ENCODE measurements at regions not wholly inside any gene's neighbourhood (a gene's known extent, or its start where the extent isn't known, plus 50 kb on each side); places are given as distances from the start of the nearest gene placed in this dataset.

DNA sequence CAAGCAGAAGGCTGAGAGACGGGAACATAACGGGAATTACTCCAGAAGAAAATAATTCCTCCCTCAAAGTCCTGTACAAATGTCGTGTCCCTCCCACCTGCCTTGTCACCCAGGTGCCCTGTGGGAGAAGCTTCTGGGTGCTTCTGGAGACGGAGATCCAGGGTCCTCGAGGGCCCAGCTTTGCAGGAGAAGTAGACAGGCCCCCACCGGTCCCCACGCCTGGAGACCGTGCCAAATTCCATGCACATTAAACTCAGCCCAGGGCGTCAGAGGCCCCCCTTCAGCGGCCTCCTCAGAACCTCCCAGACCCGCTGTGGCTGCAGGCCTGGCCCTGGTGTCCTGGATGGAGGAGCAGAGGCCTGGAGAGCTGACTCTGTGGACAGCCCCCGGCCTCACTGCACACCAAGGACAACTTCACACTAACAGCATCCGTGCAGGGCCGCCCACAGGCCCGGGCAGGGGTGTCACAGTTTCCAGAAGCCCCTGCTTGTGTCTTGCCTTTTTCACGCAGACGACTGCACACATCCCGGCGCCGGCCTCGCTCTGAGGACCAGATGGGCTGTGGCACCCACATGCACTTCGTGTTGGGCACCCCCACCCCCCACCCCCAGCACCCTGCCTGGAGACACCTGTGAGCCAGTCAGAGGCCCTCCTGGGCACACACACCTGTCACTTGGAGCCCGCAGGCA is 734.3 kb downstream of the BRD1 start:
- H3K4me3 ChIP-seq (ENCODE audit: low read depth in 1 of 5, low read length in 5 of 5), result no peak overlapping the region
- no peak overlapping the region for H3K27ac ChIP-seq (ENCODE audit: low read depth, low read length)
- H3K27me3 ChIP-seq (ENCODE audit: control insufficient read depth in 5 of 5, insufficient read depth in 4 of 5, low read length in 5 of 5), result peaks cover 15 to 40% (median 31%) of the 10 kb centered on the region in 5 donors
- H3K9me3 ChIP-seq (ENCODE audit: control insufficient read depth in 5 of 5, low read length in 5 of 5), result peaks cover 0 to 5% (median 0%) of the 10 kb centered on the region in 5 donors
- peaks cover 0 to 5% (median 0%) of the 10 kb centered on the region in 5 donors for H3K4me1 ChIP-seq (ENCODE audit: control insufficient read depth in 5 of 5, insufficient read depth in 5 of 5, low read length in 5 of 5)
- H3K36me3 ChIP-seq (ENCODE audit: control insufficient read depth in 5 of 5, insufficient read depth in 5 of 5, low read length in 5 of 5), result no peaks in the 10 kb centered on the region
- H3K9ac ChIP-seq (ENCODE audit: low read length in 5 of 5), result no peak overlapping the region

DNA sequence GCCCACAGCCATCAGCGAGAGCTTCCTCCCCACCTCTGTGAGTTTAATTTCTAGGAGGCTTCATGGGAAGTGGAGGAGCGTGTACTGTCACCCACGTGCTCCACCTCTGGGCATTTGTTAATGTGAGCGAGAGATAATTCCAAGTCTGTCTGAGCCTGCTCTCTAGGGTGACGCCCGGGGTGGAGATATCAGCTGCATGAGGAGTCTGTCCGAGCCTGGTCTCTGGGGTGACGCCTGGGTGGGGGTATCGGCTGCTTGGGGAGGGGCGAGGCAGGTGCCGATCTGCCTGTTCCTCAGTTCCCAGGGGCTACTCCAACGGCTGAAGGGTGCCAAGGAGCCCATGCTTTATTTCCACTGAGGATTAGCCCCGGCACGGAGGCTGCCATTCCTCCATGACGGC is 735.0 kb downstream of the BRD1 start:
- Histone ChIP-seq H3K9me3 (ENCODE audit: control insufficient read depth in 5 of 5, low read length in 5 of 5) (peaks cover 0 to 5% (median 0%) of the 10 kb centered on the region in 5 donors), H3K9ac (ENCODE audit: low read length in 5 of 5) (no peak overlapping the region), H3K4me1 (ENCODE audit: control insufficient read depth in 5 of 5, insufficient read depth in 5 of 5, low read length in 5 of 5) (peaks cover 0 to 5% (median 0%) of the 10 kb centered on the region in 5 donors), H3K4me3 (ENCODE audit: low read depth in 1 of 5, low read length in 5 of 5) (no peak overlapping the region), H3K36me3 (ENCODE audit: control insufficient read depth in 5 of 5, insufficient read depth in 5 of 5, low read length in 5 of 5) (no peaks in the 10 kb centered on the region), H3K27me3 (ENCODE audit: control insufficient read depth in 5 of 5, insufficient read depth in 4 of 5, low read length in 5 of 5) (peaks cover 17 to 42% (median 33%) of the 10 kb centered on the region in 5 donors), H3K27ac (ENCODE audit: low read depth, low read length) (no peak overlapping the region)

GRCh38 chr22:49091917-49092545 is 735.6 kb downstream of the BRD1 start:
- Histone ChIP-seq H3K9me3 (ENCODE audit: control insufficient read depth in 5 of 5, low read length in 5 of 5) (peaks cover 0 to 5% (median 0%) of the 10 kb centered on the region in 5 donors), H3K4me1 (ENCODE audit: control insufficient read depth in 5 of 5, insufficient read depth in 5 of 5, low read length in 5 of 5) (peaks cover 0 to 5% (median 0%) of the 10 kb centered on the region in 5 donors), H3K9ac (ENCODE audit: low read length in 5 of 5) (no peak overlapping the region), H3K27me3 (ENCODE audit: control insufficient read depth in 5 of 5, insufficient read depth in 4 of 5, low read length in 5 of 5) (peaks cover 21 to 45% (median 40%) of the 10 kb centered on the region in 5 donors), H3K27ac (ENCODE audit: low read depth, low read length) (no peak overlapping the region), H3K36me3 (ENCODE audit: control insufficient read depth in 5 of 5, insufficient read depth in 5 of 5, low read length in 5 of 5) (no peaks in the 10 kb centered on the region), H3K4me3 (ENCODE audit: low read depth in 1 of 5, low read length in 5 of 5) (no peak overlapping the region)

- H3K27ac ChIP-seq (ENCODE audit: low read depth, low read length), result no peak overlapping the region
- H3K36me3 ChIP-seq (ENCODE audit: control insufficient read depth in 5 of 5, insufficient read depth in 5 of 5, low read length in 5 of 5), result no peaks in the 10 kb centered on the region
- H3K9me3 ChIP-seq (ENCODE audit: control insufficient read depth in 5 of 5, low read length in 5 of 5), result peaks cover 0 to 5% (median 0%) of the 10 kb centered on the region in 5 donors
- H3K4me3 ChIP-seq (ENCODE audit: low read depth in 1 of 5, low read length in 5 of 5), result no peak overlapping the region
- peaks cover 0 to 5% (median 0%) of the 10 kb centered on the region in 5 donors for H3K4me1 ChIP-seq (ENCODE audit: control insufficient read depth in 5 of 5, insufficient read depth in 5 of 5, low read length in 5 of 5)
- peaks cover 26 to 49% (median 46%) of the 10 kb centered on the region in 5 donors for H3K27me3 ChIP-seq (ENCODE audit: control insufficient read depth in 5 of 5, insufficient read depth in 4 of 5, low read length in 5 of 5)
- no peak overlapping the region for H3K9ac ChIP-seq (ENCODE audit: low read length in 5 of 5)
Measured at GRCh38 chr22:49091451-49091850, 736.2 kb downstream of the BRD1 start.

- Histone ChIP-seq H3K4me1 (ENCODE audit: control insufficient read depth in 5 of 5, insufficient read depth in 5 of 5, low read length in 5 of 5) (peaks cover 0 to 1% (median 0%) of the 10 kb centered on the region in 5 donors), H3K27ac (ENCODE audit: low read depth, low read length) (no peak overlapping the region), H3K9me3 (ENCODE audit: control insufficient read depth in 5 of 5, low read length in 5 of 5) (peaks cover 0 to 2% (median 0%) of the 10 kb centered on the region in 5 donors), H3K9ac (ENCODE audit: low read length in 5 of 5) (no peak overlapping the region), H3K4me3 (ENCODE audit: low read depth in 1 of 5, low read length in 5 of 5) (no peak overlapping the region), H3K36me3 (ENCODE audit: control insufficient read depth in 5 of 5, insufficient read depth in 5 of 5, low read length in 5 of 5) (no peaks in the 10 kb centered on the region), H3K27me3 (ENCODE audit: control insufficient read depth in 5 of 5, insufficient read depth in 4 of 5, low read length in 5 of 5) (peaks cover 27 to 50% (median 45%) of the 10 kb centered on the region in 5 donors)
Measured at GRCh38 chr22:49090853-49091135, 736.9 kb downstream of the BRD1 start.

DNA sequence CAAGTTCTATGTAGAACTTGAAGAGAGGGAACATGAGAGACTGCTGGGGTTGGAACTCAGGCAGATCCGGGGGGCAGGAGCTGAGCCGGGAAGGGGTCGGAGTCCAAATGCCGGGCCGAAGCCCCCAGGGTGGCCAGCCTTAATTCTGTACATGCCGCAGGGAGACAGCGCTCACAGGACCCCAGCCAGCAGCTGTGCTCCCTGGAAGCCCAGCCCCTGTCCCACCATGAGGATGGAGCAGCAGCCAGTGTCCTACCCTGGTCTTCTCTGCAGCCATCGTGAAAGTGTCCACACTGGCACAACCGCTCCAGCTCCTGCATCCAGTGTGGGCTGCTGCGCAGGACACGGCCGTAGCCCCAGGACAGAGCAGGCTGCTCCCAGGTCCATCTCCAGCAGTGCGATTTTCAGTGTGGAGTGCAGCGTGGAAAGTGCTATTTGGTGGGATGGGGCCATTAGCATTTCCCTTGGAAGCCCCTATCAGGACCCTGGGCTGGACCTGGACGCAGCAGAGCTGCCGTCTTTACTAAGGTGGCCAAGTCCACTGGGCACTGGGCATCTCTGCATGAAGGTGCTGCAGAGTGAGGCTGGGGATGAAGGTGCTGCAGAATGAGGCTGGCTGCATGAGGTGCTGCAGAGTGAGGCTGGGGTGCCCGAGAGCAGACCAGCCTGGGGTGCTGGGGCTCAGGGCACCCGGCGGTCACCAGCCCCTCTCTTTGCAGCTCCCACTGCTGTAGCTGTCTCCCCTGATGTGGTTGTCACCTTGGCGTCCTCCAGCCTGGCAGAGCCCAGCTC is 737.4 kb downstream of the BRD1 start:
- Histone ChIP-seq H3K36me3 (ENCODE audit: control insufficient read depth in 5 of 5, insufficient read depth in 5 of 5, low read length in 5 of 5) (no peaks in the 10 kb centered on the region), H3K9me3 (ENCODE audit: control insufficient read depth in 5 of 5, low read length in 5 of 5) (no peaks in the 10 kb centered on the region), H3K4me3 (ENCODE audit: low read depth in 1 of 5, low read length in 5 of 5) (no peak overlapping the region), H3K27me3 (ENCODE audit: control insufficient read depth in 5 of 5, insufficient read depth in 4 of 5, low read length in 5 of 5) (peaks cover 27 to 53% (median 43%) of the 10 kb centered on the region in 5 donors), H3K9ac (ENCODE audit: low read length in 5 of 5) (no peak overlapping the region), H3K27ac (ENCODE audit: low read depth, low read length) (no peak overlapping the region), H3K4me1 (ENCODE audit: control insufficient read depth in 5 of 5, insufficient read depth in 5 of 5, low read length in 5 of 5) (no peaks in the 10 kb centered on the region)

GRCh38 chr22:49088801-49089791 is 738.6 kb downstream of the BRD1 start:
- Histone ChIP-seq H3K4me1 (ENCODE audit: control insufficient read depth in 5 of 5, insufficient read depth in 5 of 5, low read length in 5 of 5) (no peaks in the 10 kb centered on the region), H3K9me3 (ENCODE audit: control insufficient read depth in 5 of 5, low read length in 5 of 5) (no peaks in the 10 kb centered on the region), H3K4me3 (ENCODE audit: low read depth in 1 of 5, low read length in 5 of 5) (no peak overlapping the region), H3K27me3 (ENCODE audit: control insufficient read depth in 5 of 5, insufficient read depth in 4 of 5, low read length in 5 of 5) (peaks cover 27 to 50% (median 43%) of the 10 kb centered on the region in 5 donors), H3K27ac (ENCODE audit: low read depth, low read length) (no peak overlapping the region), H3K36me3 (ENCODE audit: control insufficient read depth in 5 of 5, insufficient read depth in 5 of 5, low read length in 5 of 5) (no peaks in the 10 kb centered on the region), H3K9ac (ENCODE audit: low read length in 5 of 5) (no peak overlapping the region)

GRCh38 chr22:49087716-49088601 is 739.7 kb downstream of the BRD1 start:
- Histone ChIP-seq H3K9ac (ENCODE audit: low read length in 5 of 5) (no peak overlapping the region), H3K27me3 (ENCODE audit: control insufficient read depth in 5 of 5, insufficient read depth in 4 of 5, low read length in 5 of 5) (peaks cover 24 to 48% (median 45%) of the 10 kb centered on the region in 5 donors), H3K27ac (ENCODE audit: low read depth, low read length) (no peak overlapping the region), H3K4me3 (ENCODE audit: low read depth in 1 of 5, low read length in 5 of 5) (no peak overlapping the region), H3K36me3 (ENCODE audit: control insufficient read depth in 5 of 5, insufficient read depth in 5 of 5, low read length in 5 of 5) (no peaks in the 10 kb centered on the region), H3K9me3 (ENCODE audit: control insufficient read depth in 5 of 5, low read length in 5 of 5) (no peaks in the 10 kb centered on the region), H3K4me1 (ENCODE audit: control insufficient read depth in 5 of 5, insufficient read depth in 5 of 5, low read length in 5 of 5) (no peaks in the 10 kb centered on the region)

- H3K36me3 ChIP-seq (ENCODE audit: control insufficient read depth in 5 of 5, insufficient read depth in 5 of 5, low read length in 5 of 5), result no peaks in the 10 kb centered on the region
- H3K9ac ChIP-seq (ENCODE audit: low read length in 5 of 5), result no peak overlapping the region
- no peak overlapping the region for H3K4me3 ChIP-seq (ENCODE audit: low read depth in 1 of 5, low read length in 5 of 5)
- H3K4me1 ChIP-seq (ENCODE audit: control insufficient read depth in 5 of 5, insufficient read depth in 5 of 5, low read length in 5 of 5), result no peaks in the 10 kb centered on the region
- H3K9me3 ChIP-seq (ENCODE audit: control insufficient read depth in 5 of 5, low read length in 5 of 5), result no peaks in the 10 kb centered on the region
- peaks cover 20 to 43% (median 41%) of the 10 kb centered on the region in 5 donors for H3K27me3 ChIP-seq (ENCODE audit: control insufficient read depth in 5 of 5, insufficient read depth in 4 of 5, low read length in 5 of 5)
- no peak overlapping the region for H3K27ac ChIP-seq (ENCODE audit: low read depth, low read length)
Measured at GRCh38 chr22:49087198-49087597, 740.5 kb downstream of the BRD1 start.
